Daoy (cell line): ENCODE measurements at regions not wholly inside any gene's neighbourhood (a gene's known extent, or its start where the extent isn't known, plus 50 kb on each side); places are given as distances from the start of the nearest gene placed in this dataset.
"Not testable (repeated sequence)": the region's sequence is repeated elsewhere in the genome, so short reads cannot be mapped to it uniquely, and the experiment has no call there.

Experiments
- DNase-seq: peaks from one replicate; pipeline ENCODE4 v3.0.0-alpha.2; 2015; ENCODE audit warnings: low read depth

- DNase-seq, result no peak
Measured at GRCh38 chr14:44616204-44616603, 109.1 kb upstream of the FSCB start.

- DNase-seq, result no peak
Measured at GRCh38 chr14:44613061-44613712, 106.1 kb upstream of the FSCB start.

GRCh38 chr14:44612002-44612401, 104.9 kb upstream of the FSCB start:
- DNase-seq, result no peak

- no peak for DNase-seq
Measured at GRCh38 chr14:44609876-44610510, 102.9 kb upstream of the FSCB start.

- DNase-seq, result no peak
Measured at GRCh38 chr14:44609201-44609600, 102.1 kb upstream of the FSCB start.

- DNase-seq, result no peak
Measured at GRCh38 chr14:44607701-44608100, 100.6 kb upstream of the FSCB start.

GRCh38 chr14:44606576-44606975, 99.5 kb upstream of the FSCB start:
- no peak for DNase-seq

- DNase-seq, result not testable (repeated sequence)
Measured at GRCh38 chr14:44601266-44601665, 94.2 kb upstream of the FSCB start.

- peak; percentile 19 for DNase-seq
Measured at GRCh38 chr14:44589180-44589579, 82.1 kb upstream of the FSCB start.

GRCh38 chr14:44586910-44587309, 79.8 kb upstream of the FSCB start:
- no peak for DNase-seq

- DNase-seq, result no peak
Measured at GRCh38 chr14:44576356-44576755, 69.3 kb upstream of the FSCB start.

GRCh38 chr14:44567997-44568396, 60.9 kb upstream of the FSCB start:
- DNase-seq, result no peak

- no peak for DNase-seq
Measured at GRCh38 chr14:44565968-44566367, 58.9 kb upstream of the FSCB start.

- no peak for DNase-seq
Measured at GRCh38 chr14:44564908-44565307, 57.8 kb upstream of the FSCB start.
